OCI-LY7 (cell line): ENCODE measurements at regions not wholly inside any gene's neighbourhood (a gene's known extent, or its start where the extent isn't known, plus 50 kb on each side); places are given as distances from the start of the nearest gene placed in this dataset.

Experiments
- BruUV-seq: library from RNA; stranded (reverse); fragments of 400-500 nt; replicated peaks from 2 replicates; lab custom pipeline; 2021; lab: Mats Ljungman, UMichigan
- CTCF ChIA-PET: fragments of 300-600 bp; sonication (Branson Sonifier 250); formaldehyde crosslinking; loops from one replicate; lab custom pipeline; 2022; ENCODE audit warnings: antibody characterized with exemption; ENCODE audit not compliant: unreplicated experiment; lab: Charles Lee
- POLR2A ChIA-PET: fragments of 300-600 bp; sonication (Branson Sonifier 250); formaldehyde crosslinking; loops from one replicate; lab custom pipeline; 2022; ENCODE audit warnings: antibody characterized with exemption; lab: Charles Lee
- DNase-seq: peaks from one replicate; pipeline ENCODE4 v3.0.0-alpha.2; 2015; ENCODE audit warnings: low spot score
- H2AFZ ChIP-seq: fragments of 200-600 bp; sonication (generic), shearing (Covaris generic); 2 replicates; pipeline ENCODE4 v1.6.1; 2014; ENCODE audit warnings: mild to moderate bottlenecking, antibody characterized with exemption, low read length, moderate library complexity
- H3K27ac ChIP-seq: fragments of 200-600 bp; sonication (generic); 2 replicates; pipeline ENCODE4 v1.5.1; 2014; ENCODE audit warnings: mixed run types, low read depth, mild to moderate bottlenecking, moderate library complexity, low read length, inconsistent platforms; ENCODE audit not compliant: poor library complexity, severe bottlenecking
- H3K36me3 ChIP-seq: fragments of 200-600 bp; sonication (generic); 2 replicates; pipeline ENCODE4 v1.6.1; 2014; ENCODE audit warnings: mild to moderate bottlenecking, antibody characterized with exemption, low read length, moderate library complexity, mixed read lengths; ENCODE audit not compliant: insufficient read depth
- H3K4me1 ChIP-seq: fragments of 200-600 bp; sonication (generic); 2 replicates; pipeline ENCODE4 v1.5.1; 2014; ENCODE audit warnings: mild to moderate bottlenecking, low read length; ENCODE audit not compliant: insufficient read depth, poor library complexity, severe bottlenecking
- H3K4me2 ChIP-seq: fragments of 200-600 bp; sonication (generic); 2 replicates; pipeline ENCODE4 v1.6.1; 2014; ENCODE audit warnings: mild to moderate bottlenecking, low read length
- H3K4me3 ChIP-seq: fragments of 200-600 bp; sonication (generic); 2 replicates; pipeline ENCODE4 v1.5.1; 2014; ENCODE audit warnings: mild to moderate bottlenecking, low read depth, low read length; ENCODE audit not compliant: poor library complexity, severe bottlenecking
- H3K79me2 ChIP-seq: fragments of 200-600 bp; sonication (generic); 2 replicates; pipeline ENCODE4 v1.6.1; 2016; ENCODE audit warnings: low read depth, mild to moderate bottlenecking, low read length, moderate library complexity, mixed read lengths; ENCODE audit not compliant: insufficient read depth
- H3K9me2 ChIP-seq: fragments of 200-600 bp; sonication (generic); 2 replicates; pipeline ENCODE4 v1.6.1; 2016; ENCODE audit warnings: mild to moderate bottlenecking, low read length, mixed read lengths; ENCODE audit not compliant: insufficient read depth
- H3K9me3 ChIP-seq: fragments of 200-600 bp; sonication (generic); 2 replicates; pipeline ENCODE4 v1.6.1; 2014; ENCODE audit warnings: mild to moderate bottlenecking, mixed run types, low read length, mixed read lengths
- H4K20me1 ChIP-seq: fragments of 200-600 bp; sonication (generic); 2 replicates; pipeline ENCODE4 v1.6.1; 2014; ENCODE audit warnings: mild to moderate bottlenecking, antibody characterized with exemption, low read length, moderate library complexity, mixed read lengths; ENCODE audit not compliant: insufficient read depth
- CTCF ChIP-seq: fragments of 200-600 bp; sonication (generic); conservative IDR thresholded peaks from 2 replicates; pipeline ENCODE4 v1.5.1; 2014; ENCODE audit warnings: mild to moderate bottlenecking, antibody characterized with exemption, low read length, moderate library complexity, mixed read lengths
- EZH2phosphoT487 ChIP-seq: fragments of 200-600 bp; sonication (generic); IDR thresholded peaks from 2 replicates; pipeline ENCODE4 v1.6.1; 2018; ENCODE audit warnings: low read depth, borderline replicate concordance, mild to moderate bottlenecking, mixed run types, antibody characterized with exemption, low read length, moderate library complexity, mixed read lengths
- intact Hi-C: fragments of 100-400 bp; cut with micrococcal nuclease; formaldehyde crosslinking; loops from one replicate; pipeline ENCODE4 v1.10.0; 2022; ENCODE audit not compliant: unreplicated experiment

DNA sequence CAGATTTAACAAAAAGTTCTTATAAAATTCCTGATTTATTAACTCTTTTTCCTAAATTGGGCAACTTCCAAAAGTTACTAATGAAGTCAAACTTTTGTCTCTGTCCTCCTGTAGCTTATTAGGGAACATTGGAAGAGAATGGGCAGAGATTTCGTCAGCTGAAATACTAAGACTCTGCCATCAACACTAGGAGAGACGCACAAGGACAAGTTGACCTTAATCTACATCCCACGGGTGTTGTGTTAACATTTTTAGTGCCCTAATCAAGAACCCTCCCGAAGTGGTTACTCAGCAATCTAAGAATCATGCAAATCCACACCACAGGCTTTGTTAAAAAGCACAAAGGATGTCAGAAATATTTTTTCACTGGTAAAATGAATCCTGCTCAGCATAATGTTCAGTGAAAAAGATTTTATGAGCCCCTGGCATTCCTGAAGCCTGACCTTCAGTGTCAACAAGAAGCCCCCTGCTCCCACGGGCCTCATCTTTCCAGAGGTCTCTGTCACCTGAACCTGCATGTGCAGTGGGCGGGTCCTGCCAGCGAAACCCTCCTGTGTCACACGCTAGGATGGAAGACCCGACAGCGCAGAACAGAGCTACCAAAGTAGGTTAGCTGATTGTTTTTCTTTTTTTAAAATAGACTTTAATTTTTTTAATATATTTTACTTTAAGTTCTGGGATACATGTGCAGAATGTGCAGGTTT, 70.6 kb upstream of the AKR1E2 start:
- CTCF ChIA-PET = no interaction called here
- Histone ChIP-seq H3K27ac (no peak overlapping the region), H3K79me2 (no peaks in the 10 kb centered on the region), H3K36me3 (no peaks in the 10 kb centered on the region), H3K9me2 (no peaks in the 10 kb centered on the region), H3K4me1 (no peaks in the 10 kb centered on the region), H4K20me1 (no peaks in the 10 kb centered on the region), H3K4me3 (no peak overlapping the region), H3K9me3 (no peaks in the 10 kb centered on the region), H3K4me2 (no peak overlapping the region), H2AFZ (no peak overlapping the region)
- no peak for DNase-seq
- TF ChIP-seq EZH2phosphoT487 (no peak), CTCF (no peak)
- POLR2A ChIA-PET = no interaction called here
- intact Hi-C loops = no loop called here
- no TSS peak for BruUV-seq

- TF ChIP-seq CTCF = no peak
- no peak for TF ChIP-seq EZH2phosphoT487
- no TSS peak for BruUV-seq
- Histone ChIP-seq H3K4me1 (no peaks in the 10 kb centered on the region), H3K4me3 (no peak overlapping the region), H3K36me3 (no peaks in the 10 kb centered on the region), H3K9me3 (no peaks in the 10 kb centered on the region), H2AFZ (no peak overlapping the region), H3K9me2 (no peaks in the 10 kb centered on the region), H3K27ac (no peak overlapping the region), H3K79me2 (no peaks in the 10 kb centered on the region), H3K4me2 (no peak overlapping the region), H4K20me1 (no peaks in the 10 kb centered on the region)
- ChIA-PET CTCF (no interaction called here), POLR2A (no interaction called here)
- intact Hi-C loops = no loop called here
- no peak for DNase-seq
These were observed 71.9 kb upstream of the AKR1E2 start for GRCh38 chr10:4754143-4754542.

DNA sequence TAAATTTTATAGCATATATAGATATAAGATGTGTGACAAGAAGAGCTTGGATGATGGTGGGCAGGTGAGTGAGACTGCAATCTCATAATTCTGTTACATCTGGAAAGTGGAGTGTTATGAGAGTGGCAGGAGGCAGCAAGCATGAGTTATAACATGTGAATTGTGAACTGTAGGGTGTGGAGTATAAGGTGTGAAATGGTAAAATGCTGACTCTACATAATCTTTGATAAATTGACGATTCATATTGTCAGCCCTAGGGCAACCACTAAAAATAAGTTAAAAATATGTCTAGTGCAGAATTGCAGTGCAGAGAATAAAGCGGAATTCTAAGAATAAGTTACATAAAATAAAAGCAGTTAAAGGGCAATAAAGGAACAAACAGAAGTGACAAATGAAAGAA, 74.8 kb upstream of the AKR1E2 start:
- H3K79me2 ChIP-seq = no peaks in the 10 kb centered on the region
- POLR2A ChIA-PET = interaction anchor here (0.7 to 1.0 kb wide), 2 partner anchors 10 to 13 kb away, joined by 3 to 5 read pairs; no protein-coding TSS in a partner anchor

More for the DNA sequence above, 74.8 kb upstream of the AKR1E2 start:
- Histone ChIP-seq H3K9me2 (no peaks in the 10 kb centered on the region), H3K4me3 (no peak overlapping the region), H3K4me1 (no peaks in the 10 kb centered on the region), H2AFZ (no peak overlapping the region), H3K4me2 (no peak overlapping the region), H3K9me3 (no peaks in the 10 kb centered on the region), H3K36me3 (no peaks in the 10 kb centered on the region), H4K20me1 (no peaks in the 10 kb centered on the region), H3K27ac (no peak overlapping the region)
- no peak for DNase-seq
- CTCF ChIA-PET = no interaction called here
- intact Hi-C loops = no loop called here
- TF ChIP-seq EZH2phosphoT487 (no peak), CTCF (no peak)
- no TSS peak for BruUV-seq
